Posterior vena cava (tissue), 2 donors: ENCODE measurements at regions not wholly inside any gene's neighbourhood (a gene's known extent, or its start where the extent isn't known, plus 50 kb on each side); places are given as distances from the start of the nearest gene placed in this dataset.
"Not testable (repeated sequence)": the region's sequence is repeated elsewhere in the genome, so short reads cannot be mapped to it uniquely, and the experiment has no call there.

Experiments used
- DNase-seq: peaks from one replicate; pipeline ENCODE4 v3.0.0-alpha.2; 2020; ENCODE audit warnings: low spot score
- intact Hi-C, 2 donors: fragments of 100-400 bp; cut with DNase I; formaldehyde crosslinking; loops; one replicate each; pipeline versions ENCODE4 v1.14.1 to v1.14.2; 2022 to 2023
- donor health status: DM: yes; HTN: yes; CAD: no.
- donor health status: DM: yes; HTN: yes; CAD: no.

DNA sequence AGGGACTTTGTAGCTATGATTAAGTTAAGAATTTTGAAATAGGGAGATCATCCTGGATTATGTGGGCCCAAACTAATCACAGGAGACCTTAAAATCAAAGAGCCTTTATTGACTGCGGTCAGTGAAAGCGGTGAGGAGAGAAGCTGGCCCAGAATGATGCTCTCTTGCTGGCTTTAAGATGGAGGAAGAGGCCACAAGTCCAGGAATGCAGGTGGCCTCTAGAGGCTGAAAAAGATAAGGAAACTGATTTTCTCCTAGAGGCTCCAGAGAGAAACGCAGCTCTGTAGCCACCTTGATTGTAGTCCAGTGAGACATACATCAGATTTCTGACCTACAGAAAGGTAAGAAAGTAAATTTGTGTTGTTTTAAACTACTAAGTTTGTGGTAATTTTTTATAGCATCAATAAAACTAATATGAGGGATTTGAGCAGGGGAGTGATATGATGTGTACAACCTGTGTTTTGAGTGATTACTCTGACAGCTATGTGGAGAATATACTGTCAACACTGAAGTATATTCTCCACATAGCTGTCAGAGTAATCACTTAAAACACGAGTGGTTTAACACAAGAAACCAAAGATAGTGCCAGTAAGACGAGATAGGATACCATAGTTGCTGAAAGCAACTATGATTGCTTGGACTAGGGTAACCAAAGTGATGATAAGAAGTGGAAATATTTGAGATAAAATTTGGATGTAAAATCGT lies 364.4 kb upstream of the CHST9 start:
- intact Hi-C loops: no loop called here
- DNase-seq: no peak

- DNase-seq: no peak
These were observed 361.9 kb upstream of the CHST9 start for GRCh38 chr18:27546991-27547390.

DNA sequence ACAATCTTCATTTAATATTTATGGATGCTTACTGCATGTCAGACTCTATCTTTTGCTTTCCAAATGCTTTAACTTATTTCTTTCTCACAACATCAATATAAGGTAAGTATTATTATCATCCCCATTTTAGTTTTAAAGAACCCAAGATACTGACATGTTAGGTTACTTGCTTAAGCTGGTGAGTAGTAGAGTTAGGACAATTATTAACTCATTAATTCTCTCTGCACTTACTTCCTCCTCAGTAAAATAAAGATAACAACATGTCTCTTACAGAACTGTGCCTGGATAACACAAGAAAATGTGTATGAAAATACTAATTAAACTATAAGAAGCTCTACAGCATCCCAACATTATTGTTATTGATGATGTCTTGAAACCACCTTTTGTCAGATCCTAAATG lies 359.1 kb upstream of the CHST9 start:
- intact Hi-C loops: no loop called here
- DNase-seq: no peak

More at GRCh38 chr18:27546991-27547390, 361.9 kb upstream of the CHST9 start:
- intact Hi-C loops: no loop called here

GRCh38 chr18:27541293-27541692 lies 356.2 kb upstream of the CHST9 start:
- DNase-seq: no peak
- intact Hi-C loops: no loop called here

DNA sequence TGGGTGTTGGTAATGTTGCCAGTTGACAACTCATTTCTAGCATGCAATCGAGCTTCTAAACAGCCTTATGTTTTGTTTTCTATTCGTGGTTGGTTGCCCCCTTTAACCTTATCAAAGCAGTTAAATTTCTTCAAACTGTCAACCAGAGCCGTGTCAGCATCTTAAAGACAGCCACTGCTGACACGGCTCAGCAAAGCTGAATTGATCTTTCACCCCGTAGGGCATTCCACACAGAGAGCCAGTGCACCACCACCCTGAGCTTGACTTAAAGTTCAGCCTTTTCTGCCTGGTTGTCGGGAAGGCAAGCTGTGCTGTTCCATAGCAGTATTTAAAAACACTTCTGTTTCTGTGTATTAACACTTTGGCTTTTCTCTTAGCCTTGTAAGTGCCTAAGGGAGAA lies 355.0 kb upstream of the CHST9 start:
- intact Hi-C loops: no loop called here
- no peak for DNase-seq

DNA sequence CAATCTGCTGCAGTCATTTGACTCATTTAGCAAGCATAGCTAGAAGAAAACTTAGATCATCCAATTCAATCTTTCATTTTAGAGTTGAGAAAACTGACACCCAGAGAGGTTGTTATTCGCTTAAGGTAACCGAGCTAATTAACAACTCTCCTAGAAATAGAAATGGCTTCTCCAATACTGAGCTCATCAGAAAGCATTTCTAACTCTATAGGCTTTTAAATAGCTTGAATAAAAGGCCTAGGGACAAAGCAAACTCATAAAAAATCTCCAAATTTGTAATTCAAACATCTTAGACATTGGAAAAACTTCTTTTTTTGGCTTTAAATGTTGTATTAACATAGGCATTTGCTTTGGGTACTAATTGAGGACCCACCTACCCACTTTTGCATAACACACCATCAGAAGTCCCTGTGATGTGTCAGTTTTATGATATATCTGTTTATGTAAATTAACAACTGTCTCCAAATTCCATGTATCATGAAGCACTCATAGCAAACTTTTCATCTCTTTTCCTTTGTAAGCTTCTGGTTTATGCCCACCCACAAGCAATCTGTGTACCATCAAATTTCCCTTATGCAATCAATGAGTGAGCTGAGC lies 343.9 kb upstream of the CHST9 start:
- intact Hi-C loops: no loop called here
- no peak for DNase-seq

DNA sequence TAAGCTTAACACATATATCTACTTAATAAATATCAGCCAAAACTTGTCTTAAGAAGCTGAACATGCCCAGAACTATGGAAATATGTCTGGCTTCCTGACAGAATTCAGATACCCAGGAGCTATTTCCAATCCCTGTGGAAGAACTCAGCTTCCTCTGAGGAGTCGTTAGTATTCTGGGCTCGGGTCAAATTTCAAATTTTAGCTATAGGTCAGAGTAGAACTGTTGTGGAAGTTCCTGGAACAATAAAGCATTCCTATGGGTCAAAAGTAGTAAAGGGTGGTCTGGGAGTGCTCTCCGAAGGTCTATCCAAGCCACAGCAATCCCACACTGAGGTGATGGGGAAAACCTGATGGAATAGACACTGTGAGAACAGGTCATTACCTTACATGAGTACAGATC lies 342.7 kb upstream of the CHST9 start:
- intact Hi-C loops: no loop called here
- no peak for DNase-seq

GRCh38 chr18:27520401-27520800 lies 335.3 kb upstream of the CHST9 start:
- DNase-seq: no peak
- intact Hi-C loops: no loop called here

- DNase-seq, intact Hi-C loops: not testable (repeated sequence)
These were observed 325.0 kb upstream of the CHST9 start for GRCh38 chr18:27510036-27510633.

DNA sequence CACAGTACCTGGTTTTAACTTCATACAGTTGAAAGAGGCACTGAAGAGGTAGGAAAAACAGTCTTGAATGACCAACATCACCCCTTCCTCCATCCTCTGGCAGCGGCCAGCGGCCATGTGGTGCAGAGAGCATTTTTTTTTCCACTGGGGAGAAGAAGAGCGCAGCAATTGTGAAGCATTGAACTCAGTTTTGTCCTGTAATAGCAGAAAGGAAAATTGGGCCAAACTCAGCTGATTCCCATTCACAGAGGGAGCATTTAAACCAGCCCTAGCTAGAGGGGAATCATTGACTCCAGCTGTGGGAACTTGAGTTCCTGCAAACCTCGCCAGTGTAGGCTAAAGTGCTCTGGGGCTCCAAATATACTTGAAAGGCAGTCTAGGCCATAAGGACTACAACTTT lies 316.6 kb upstream of the CHST9 start:
- intact Hi-C loops: no loop called here
- DNase-seq: no peak

DNA sequence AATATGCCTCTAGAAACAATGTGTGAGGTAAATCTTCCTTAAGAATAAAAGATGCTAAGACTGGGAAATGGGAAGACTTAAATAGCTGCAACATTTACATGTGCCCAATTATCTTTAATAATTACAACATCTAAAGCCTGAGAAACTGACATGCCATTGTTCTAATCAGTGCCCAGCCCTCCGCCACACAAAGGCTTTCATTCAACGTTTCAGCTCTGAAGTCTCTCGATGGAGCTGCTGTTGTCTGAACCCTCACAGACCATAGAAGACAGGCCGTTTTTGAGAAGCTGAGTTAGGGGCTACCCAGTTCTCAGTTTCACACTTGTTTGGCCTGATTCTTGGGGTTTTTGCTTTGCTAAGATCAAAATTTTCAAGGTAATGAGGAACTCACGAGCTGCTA lies 315.4 kb upstream of the CHST9 start:
- intact Hi-C loops: no loop called here
- DNase-seq: no peak

- intact Hi-C loops: no loop called here
- DNase-seq: no peak
These were observed 312.1 kb upstream of the CHST9 start for GRCh38 chr18:27497246-27497645.

GRCh38 chr18:27493182-27493581 lies 308.1 kb upstream of the CHST9 start:
- no peak for DNase-seq
- intact Hi-C loops: no loop called here

GRCh38 chr18:27491772-27492171 lies 306.7 kb upstream of the CHST9 start:
- intact Hi-C loops: no loop called here
- no peak for DNase-seq

DNA sequence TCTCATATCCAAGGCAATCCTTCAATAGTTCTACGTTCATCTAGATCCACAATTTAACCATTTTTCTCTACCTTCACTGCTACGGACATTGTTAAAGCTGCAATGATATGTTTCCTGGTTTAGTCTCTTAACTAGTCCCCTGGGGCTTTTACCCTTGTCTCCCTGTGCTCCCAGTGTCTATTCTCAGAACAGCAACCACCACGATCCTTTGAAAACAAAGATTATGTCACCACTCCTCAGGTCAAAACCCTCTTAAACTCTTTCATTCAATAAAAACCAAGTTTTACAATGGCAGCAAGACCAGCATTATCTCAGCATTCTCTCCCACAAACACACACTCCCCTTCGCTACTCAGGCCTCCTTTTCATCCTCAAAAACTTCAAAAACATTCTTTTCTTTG lies 298.2 kb upstream of the CHST9 start:
- intact Hi-C loops: no loop called here
- no peak for DNase-seq

GRCh38 chr18:27478459-27478858 lies 293.4 kb upstream of the CHST9 start:
- intact Hi-C loops: no loop called here
- no peak for DNase-seq

GRCh38 chr18:27473318-27473717 lies 288.2 kb upstream of the CHST9 start:
- DNase-seq: no peak
- intact Hi-C loops: no loop called here

DNA sequence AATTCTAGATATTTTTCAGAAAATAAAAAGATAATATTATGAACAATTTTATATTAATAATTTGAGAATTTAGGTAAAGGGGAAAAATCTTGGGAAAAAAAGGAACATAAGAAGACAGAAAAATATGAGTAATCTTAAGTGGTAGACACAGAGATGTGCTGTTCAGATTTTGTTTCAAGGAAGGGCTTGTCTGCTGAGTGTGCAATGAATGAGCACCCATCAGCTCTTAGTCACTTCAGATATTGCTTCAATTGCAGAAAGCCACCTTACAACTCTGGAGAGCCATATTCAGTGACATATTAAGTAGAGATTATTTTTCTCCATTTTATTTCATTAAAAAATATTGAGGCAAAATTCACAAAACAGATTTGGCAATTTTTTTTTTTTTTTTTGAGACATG lies 282.0 kb upstream of the CHST9 start:
- intact Hi-C loops: no loop called here
- no peak for DNase-seq

- DNase-seq: no peak
- intact Hi-C loops: no loop called here
These were observed 276.8 kb upstream of the CHST9 start for GRCh38 chr18:27461957-27462356.

GRCh38 chr18:27449104-27449503 lies 264.0 kb upstream of the CHST9 start:
- intact Hi-C loops: no loop called here
- DNase-seq: no peak

GRCh38 chr18:27447930-27448329 lies 262.8 kb upstream of the CHST9 start:
- intact Hi-C loops: no loop called here

More at GRCh38 chr18:27447930-27448329, 262.8 kb upstream of the CHST9 start:
- DNase-seq: no peak
